ENCODE measurements at regions not wholly inside any gene's neighbourhood (a gene's known extent, or its start where the extent isn't known, plus 50 kb on each side); places are given as distances from the start of the nearest gene placed in this dataset.
A peak's percentile ranks its signal among the peaks of the same experiment; 100 is the strongest.

GRCh38 chr1:235925016-235925415 is 58.3 kb upstream of the LYST start:
- DNase-seq, result no peak

GRCh38 chr1:235923466-235924021 is 56.8 kb upstream of the LYST start:
- DNase-seq, result no peak

- DNase-seq, result no peak
These were observed 54.1 kb upstream of the LYST start for GRCh38 chr1:235920596-235921375.

GRCh38 chr1:235919833-235920441 is 53.2 kb upstream of the LYST start:
- DNase-seq, result no peak

- DNase-seq, result no peak
These were observed 52.6 kb upstream of the LYST start for GRCh38 chr1:235919127-235919832.

GRCh38 chr1:235918465-235918864 is 51.8 kb upstream of the LYST start:
- DNase-seq, result no peak

GRCh38 chr1:235918032-235918431 is 51.3 kb upstream of the LYST start:
- DNase-seq, result no peak

GRCh38 chr1:235917267-235917811 is 50.6 kb upstream of the LYST start:
- peak; percentile 47 for DNase-seq

Measured in occipital lobe (tissue), 1 donor.